Ramos (cell line): ENCODE measurements at regions not wholly inside any gene's neighbourhood (a gene's known extent, or its start where the extent isn't known, plus 50 kb on each side); places are given as distances from the start of the nearest gene placed in this dataset.

Experiments used
- in situ Hi-C: fragments of 300-500 bp; cut with MboI; formaldehyde crosslinking; loops from one replicate; pipeline ENCODE4 v1.14.3; 2022; ENCODE audit warnings: low sequenced_read_pairs; ENCODE audit not compliant: unreplicated experiment

GRCh38 chr1:65725064-65725463 is 67.6 kb upstream of the PDE4B start:
- in situ Hi-C loops: no loop called here

GRCh38 chr1:65728504-65728903 is 64.2 kb upstream of the PDE4B start:
- in situ Hi-C loops: no loop called here

GRCh38 chr1:65729259-65729658 is 63.4 kb upstream of the PDE4B start:
- in situ Hi-C loops: no loop called here

- in situ Hi-C loops: no loop called here
These were observed 57.7 kb upstream of the PDE4B start for GRCh38 chr1:65734979-65735378.

DNA sequence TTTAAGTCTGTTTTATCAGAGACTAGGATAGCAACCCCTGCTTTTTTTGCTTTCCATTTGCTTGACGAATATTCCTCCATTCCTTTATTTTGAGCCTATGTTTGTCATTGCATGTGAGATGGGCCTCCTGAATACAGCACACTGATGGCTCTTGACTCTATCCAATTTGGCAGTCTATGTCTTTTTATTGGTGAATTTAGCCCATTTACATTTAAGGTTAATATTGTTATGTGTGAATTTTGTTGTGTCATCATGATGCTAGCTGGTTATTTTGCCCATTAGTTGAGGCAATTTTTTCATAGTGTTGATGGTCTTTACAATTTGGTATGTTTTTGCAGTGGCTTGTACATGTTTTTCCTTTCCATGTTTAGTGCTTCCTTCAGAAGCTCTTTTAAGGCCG is 50.7 kb upstream of the PDE4B start:
- in situ Hi-C loops: no loop called here
